H7 (cell line): ENCODE measurements at regions not wholly inside any gene's neighbourhood (a gene's known extent, or its start where the extent isn't known, plus 50 kb on each side); places are given as distances from the start of the nearest gene placed in this dataset.

Experiments used
- DNase-seq: peaks from one replicate; pipeline ENCODE4 v3.0.0; 2012
- H3K27me3 ChIP-seq: 2 replicates; pipeline ENCODE4 v1.6.0; 2011; ENCODE audit warnings: mild to moderate bottlenecking, low read length; ENCODE audit not compliant: control insufficient read depth, insufficient read depth
- H3K36me3 ChIP-seq: replicated peaks from 2 replicates; pipeline ENCODE4 v1.5.1; 2011; ENCODE audit warnings: low read length; ENCODE audit not compliant: control insufficient read depth, insufficient read depth
- H3K4me3 ChIP-seq: 2 replicates; pipeline ENCODE4 v1.5.1; 2011; ENCODE audit warnings: low read depth, mild to moderate bottlenecking, control low read depth, low read length, moderate library complexity; ENCODE audit not compliant: insufficient read depth

DNA sequence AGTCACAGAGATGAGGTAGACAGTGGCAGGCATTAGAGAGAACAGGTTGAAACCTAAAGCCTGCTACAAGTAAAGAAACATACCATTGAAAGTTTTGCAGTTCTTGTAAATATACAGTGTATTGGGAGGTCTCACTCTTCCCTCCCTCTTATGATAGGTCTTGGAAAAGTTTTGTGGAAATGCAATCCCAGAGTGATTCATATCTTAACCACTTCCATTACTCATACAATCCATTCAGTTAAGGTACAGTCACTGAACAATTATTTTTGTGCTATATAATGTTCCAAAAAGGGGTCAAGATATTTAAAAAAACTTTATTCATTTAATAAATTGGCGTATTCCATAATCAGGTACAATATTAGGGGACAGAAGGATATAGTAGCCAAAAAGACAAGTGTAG lies 737.7 kb upstream of the ALCAM start:
- no peak for DNase-seq
- Histone ChIP-seq H3K36me3 (no peaks in the 10 kb centered on the region), H3K4me3 (no peak overlapping the region), H3K27me3 (no peaks in the 10 kb centered on the region)

DNA sequence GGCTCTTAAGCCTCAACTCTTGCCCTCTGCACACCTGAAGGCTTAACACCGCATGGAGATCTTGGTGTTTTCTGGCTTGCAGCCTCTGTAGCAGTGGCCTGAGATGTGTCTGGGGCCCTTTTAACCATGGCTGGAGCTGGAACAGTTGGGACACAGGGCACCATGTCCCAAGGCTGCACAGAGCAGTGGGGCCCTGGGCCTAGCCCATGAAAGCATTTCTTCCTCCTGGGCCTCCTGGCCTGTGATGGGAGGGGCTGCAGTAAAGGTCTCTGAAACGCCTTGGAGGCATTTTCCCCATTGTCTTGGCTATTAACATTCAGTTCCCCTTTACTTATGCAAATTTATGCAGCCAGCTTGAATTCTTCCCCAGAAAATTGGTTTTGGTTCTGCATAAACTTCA lies 735.5 kb upstream of the ALCAM start:
- Histone ChIP-seq H3K4me3 (no peak overlapping the region), H3K27me3 (no peaks in the 10 kb centered on the region), H3K36me3 (no peaks in the 10 kb centered on the region)
- DNase-seq, result no peak

DNA sequence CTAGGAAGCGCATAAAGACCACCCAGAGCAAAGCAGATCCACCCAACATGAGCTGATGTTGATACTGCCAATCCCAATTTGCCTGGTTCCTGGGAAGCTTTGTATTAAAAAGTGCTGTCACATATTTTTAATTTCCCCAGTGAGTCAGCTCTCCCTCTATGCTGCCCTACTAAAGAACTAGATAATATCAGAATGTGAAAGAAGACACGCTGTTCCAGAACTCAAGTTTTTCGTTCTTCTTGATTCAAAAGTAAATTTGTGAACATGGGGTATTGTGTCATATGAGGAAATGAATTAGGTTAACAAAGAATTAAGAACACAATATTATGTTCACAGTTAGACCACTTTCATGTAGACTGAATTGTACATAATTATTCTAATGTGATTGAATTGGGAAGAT lies 734.2 kb upstream of the ALCAM start:
- no peak for DNase-seq

DNA sequence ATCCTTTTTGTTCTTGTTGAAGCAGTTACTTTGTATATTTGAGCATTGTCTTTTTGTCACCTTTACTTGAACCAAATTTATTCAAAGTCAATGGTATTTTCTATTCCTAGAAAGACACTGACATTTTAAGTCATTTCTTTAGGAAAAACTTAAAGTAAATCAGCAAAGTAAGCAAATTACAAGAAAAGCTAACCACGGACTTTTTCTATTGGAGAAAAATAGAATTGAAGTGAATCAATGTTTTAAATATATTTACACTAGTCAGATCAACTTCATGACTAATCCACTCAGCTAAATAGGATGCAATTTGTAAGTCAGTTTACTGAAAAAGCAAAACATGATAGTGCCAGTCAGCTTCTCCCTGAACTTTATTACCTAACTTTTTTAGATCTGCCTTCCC lies 733.8 kb upstream of the ALCAM start:
- H3K27me3 ChIP-seq, result no peaks in the 10 kb centered on the region
- no peak for DNase-seq
- no peak overlapping the region for H3K4me3 ChIP-seq
- H3K36me3 ChIP-seq, result no peaks in the 10 kb centered on the region

More for the DNA sequence above, 734.2 kb upstream of the ALCAM start:
- no peaks in the 10 kb centered on the region for H3K27me3 ChIP-seq
- H3K4me3 ChIP-seq, result no peak overlapping the region
- no peaks in the 10 kb centered on the region for H3K36me3 ChIP-seq

- no peak for DNase-seq
- H3K4me3 ChIP-seq, result no peak overlapping the region
- H3K27me3 ChIP-seq, result no peaks in the 10 kb centered on the region
- no peaks in the 10 kb centered on the region for H3K36me3 ChIP-seq
Observed at GRCh38 chr3:104635872-104636580, 730.7 kb upstream of the ALCAM start.

- no peaks in the 10 kb centered on the region for H3K27me3 ChIP-seq
- DNase-seq, result no peak
- no peaks in the 10 kb centered on the region for H3K36me3 ChIP-seq
Observed at GRCh38 chr3:104642827-104643226, 723.9 kb upstream of the ALCAM start.

GRCh38 chr3:104646196-104646595 lies 720.5 kb upstream of the ALCAM start:
- Histone ChIP-seq H3K27me3 (no peaks in the 10 kb centered on the region), H3K36me3 (no peaks in the 10 kb centered on the region), H3K4me3 (no peak overlapping the region)
- no peak for DNase-seq

More at GRCh38 chr3:104642827-104643226, 723.9 kb upstream of the ALCAM start:
- H3K4me3 ChIP-seq, result no peak overlapping the region

GRCh38 chr3:104648823-104649222 lies 717.9 kb upstream of the ALCAM start:
- Histone ChIP-seq H3K4me3 (no peak overlapping the region), H3K27me3 (no peaks in the 10 kb centered on the region), H3K36me3 (no peaks in the 10 kb centered on the region)
- DNase-seq, result no peak

- Histone ChIP-seq H3K36me3 (no peaks in the 10 kb centered on the region), H3K4me3 (no peak overlapping the region)
- DNase-seq, result no peak
Observed at GRCh38 chr3:104669083-104669482, 697.6 kb upstream of the ALCAM start.

DNA sequence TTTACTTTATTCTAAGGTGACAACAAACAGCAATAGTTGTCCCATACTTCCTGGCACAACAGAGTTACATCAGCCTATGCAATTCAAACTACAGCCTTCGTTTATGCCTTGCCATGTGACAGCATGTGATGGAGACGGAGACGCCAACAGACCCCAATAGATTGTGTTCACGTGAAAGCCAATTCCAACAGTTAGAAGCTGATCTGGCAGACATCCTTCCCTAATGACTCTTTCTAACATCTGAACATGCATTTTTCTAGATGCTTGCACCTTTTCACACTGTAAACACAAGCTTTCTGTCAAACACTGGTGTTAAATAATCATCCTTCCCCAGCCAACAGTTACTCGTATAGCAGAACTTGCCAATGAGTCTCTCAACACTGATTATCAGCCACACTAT lies 694.4 kb upstream of the ALCAM start:
- no peak overlapping the region for H3K4me3 ChIP-seq
- H3K36me3 ChIP-seq, result no peaks in the 10 kb centered on the region
- H3K27me3 ChIP-seq, result no peaks in the 10 kb centered on the region
- DNase-seq, result no peak

More at GRCh38 chr3:104669083-104669482, 697.6 kb upstream of the ALCAM start:
- H3K27me3 ChIP-seq, result no peaks in the 10 kb centered on the region

DNA sequence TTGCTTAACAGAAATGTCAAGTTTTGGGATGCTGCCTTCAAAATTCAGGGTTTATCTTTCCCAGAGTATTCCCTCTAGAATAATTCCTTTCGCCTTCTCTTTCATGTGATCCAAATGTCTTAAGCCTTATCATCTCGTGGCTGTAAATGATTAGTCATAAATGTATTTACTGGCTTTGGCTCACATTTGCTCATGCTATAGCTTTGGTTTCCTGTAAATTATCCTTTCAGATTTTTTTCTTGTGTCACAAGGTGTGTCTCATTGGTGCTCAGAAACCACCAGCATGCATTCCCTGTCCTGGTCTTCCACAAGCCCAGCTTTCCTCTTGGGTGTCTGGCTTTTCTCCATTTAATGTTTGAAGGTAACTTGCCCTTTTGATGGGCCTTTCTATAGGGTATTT lies 692.7 kb upstream of the ALCAM start:
- Histone ChIP-seq H3K36me3 (no peaks in the 10 kb centered on the region), H3K4me3 (no peak overlapping the region), H3K27me3 (no peaks in the 10 kb centered on the region)
- DNase-seq, result no peak

- DNase-seq, result no peak
- H3K4me3 ChIP-seq, result no peak overlapping the region
- H3K36me3 ChIP-seq, result no peaks in the 10 kb centered on the region
- H3K27me3 ChIP-seq, result no peaks in the 10 kb centered on the region
Observed at GRCh38 chr3:104676241-104676640, 690.5 kb upstream of the ALCAM start.

- DNase-seq, result no peak
- Histone ChIP-seq H3K36me3 (no peaks in the 10 kb centered on the region), H3K4me3 (no peak overlapping the region), H3K27me3 (no peaks in the 10 kb centered on the region)
Observed at GRCh38 chr3:104677932-104678331, 688.8 kb upstream of the ALCAM start.

- no peak for DNase-seq
- Histone ChIP-seq H3K27me3 (no peaks in the 10 kb centered on the region), H3K4me3 (no peak overlapping the region), H3K36me3 (no peaks in the 10 kb centered on the region)
Observed at GRCh38 chr3:104685492-104685891, 681.2 kb upstream of the ALCAM start.

DNA sequence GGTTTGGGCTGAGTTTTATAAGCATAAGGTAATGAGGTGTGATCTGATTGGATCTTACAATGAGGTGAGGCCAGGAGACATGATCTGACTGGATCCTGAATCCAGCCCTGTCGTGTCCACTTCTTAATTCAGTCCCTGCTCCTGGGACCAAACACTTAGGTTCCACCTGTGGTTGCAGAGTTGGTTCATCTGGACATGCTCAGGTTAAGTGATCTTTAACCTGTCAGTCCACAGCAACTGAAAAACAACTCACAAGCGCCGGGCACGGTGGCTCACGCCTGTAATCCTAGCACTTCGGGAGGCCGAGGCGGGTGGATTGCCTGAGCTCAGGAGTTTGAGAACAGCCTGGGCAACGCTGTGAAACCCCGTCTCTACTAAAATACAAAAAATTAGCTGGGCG lies 679.3 kb upstream of the ALCAM start:
- H3K27me3 ChIP-seq, result no peaks in the 10 kb centered on the region
- H3K36me3 ChIP-seq, result no peaks in the 10 kb centered on the region
- no peak for DNase-seq
- no peak overlapping the region for H3K4me3 ChIP-seq

DNA sequence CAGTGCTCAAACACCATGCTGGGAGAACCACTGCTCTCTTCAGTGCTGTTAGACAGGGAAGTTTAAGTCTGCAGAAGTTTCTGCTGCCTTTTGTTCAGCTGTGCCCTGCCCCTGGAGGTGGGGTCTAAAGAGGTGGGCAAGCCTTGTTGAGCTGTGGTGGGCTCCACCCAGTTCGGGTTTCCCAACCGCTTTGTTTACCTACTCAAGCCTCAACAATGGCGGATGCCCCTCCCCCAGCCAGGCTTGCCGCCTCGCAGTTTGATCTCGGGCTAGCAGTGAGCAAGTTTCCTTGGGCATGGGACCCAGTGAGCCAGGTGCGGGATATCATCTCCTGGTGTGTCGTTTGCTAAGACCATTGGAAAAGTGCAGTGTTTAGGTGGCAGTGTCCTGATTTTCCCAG lies 670.2 kb upstream of the ALCAM start:
- Histone ChIP-seq H3K27me3 (no peaks in the 10 kb centered on the region), H3K36me3 (no peaks in the 10 kb centered on the region), H3K4me3 (no peak overlapping the region)
- no peak for DNase-seq
